ENCODE measurements at regions not wholly inside any gene's neighbourhood (a gene's known extent, or its start where the extent isn't known, plus 50 kb on each side); places are given as distances from the start of the nearest gene placed in this dataset.
"Not testable (repeated sequence)": the region's sequence is repeated elsewhere in the genome, so short reads cannot be mapped to it uniquely, and the experiment has no call there.

DNA sequence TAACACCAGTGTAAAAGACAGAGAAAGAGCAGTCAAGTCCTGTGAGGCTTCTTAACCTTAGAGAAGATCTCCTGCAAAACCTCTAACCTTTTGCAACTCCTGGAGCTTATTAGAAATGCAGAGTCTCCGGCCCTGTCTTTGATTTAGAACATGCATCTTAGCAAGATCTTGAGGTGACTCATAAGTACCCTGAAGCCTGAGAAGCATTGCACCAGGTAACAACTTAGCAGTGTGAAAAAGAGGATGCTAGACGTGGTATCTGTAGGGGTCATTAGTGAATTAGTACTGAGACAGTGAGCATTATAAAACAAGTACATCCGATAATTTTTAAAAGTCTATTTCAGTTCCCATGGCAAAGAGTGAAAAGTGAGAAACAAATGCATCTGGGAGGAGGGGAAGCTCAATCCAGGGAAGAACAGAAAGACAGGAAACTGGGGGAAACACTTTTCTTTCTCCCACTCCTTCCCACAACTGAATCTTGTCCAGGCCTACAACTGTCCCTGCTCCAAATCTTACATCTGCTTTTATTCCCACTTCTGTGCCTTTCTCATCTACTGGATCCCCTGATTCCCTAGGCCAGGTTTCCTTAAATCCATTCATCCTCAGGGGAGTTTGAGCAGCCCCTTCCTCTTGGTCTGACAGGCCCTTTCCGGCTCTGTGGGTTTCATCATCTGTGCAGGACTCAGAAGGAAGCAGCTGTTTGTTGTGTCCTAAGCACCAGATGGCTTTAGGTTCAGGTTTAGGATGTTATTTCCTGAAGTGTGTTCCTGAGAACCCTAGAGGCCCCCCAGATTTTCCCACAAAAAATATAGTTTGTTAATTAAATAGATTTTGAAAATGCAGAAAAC is 128.1 kb upstream of the IL12A start:
- no peak for DNase-seq (ENCODE audit: low read depth, low spot score)

DNA sequence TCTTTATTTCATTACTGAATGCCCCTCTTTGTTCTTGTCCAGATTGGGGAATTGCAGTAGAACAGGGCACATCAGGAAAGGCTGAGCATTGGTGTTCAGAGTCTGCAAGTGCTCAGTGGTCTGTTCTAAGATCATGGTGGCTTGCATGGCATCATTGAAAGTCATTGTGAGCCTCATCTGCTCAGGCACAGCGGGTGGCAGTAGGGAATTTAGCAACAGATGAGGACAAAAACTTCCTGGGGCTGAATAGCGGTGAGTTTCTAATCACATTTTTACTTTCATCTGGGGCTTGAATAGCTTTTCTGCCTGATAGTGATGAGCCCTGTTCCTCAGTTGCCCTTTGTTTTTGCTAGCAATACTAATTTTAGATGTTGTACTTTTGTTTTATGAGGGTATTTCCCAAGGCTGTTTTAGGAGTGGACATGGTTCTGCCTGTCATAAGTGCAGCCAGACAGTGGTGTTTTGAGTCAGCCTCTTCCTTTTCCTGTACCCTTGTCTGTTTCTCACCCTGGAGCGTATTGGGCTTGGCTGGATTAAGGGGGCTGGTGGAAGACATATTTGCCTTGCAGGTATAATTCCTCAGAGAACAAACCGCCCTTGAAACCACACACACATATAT is 127.2 kb upstream of the IL12A start:
- no peak for DNase-seq (ENCODE audit: low read depth, low spot score)

DNA sequence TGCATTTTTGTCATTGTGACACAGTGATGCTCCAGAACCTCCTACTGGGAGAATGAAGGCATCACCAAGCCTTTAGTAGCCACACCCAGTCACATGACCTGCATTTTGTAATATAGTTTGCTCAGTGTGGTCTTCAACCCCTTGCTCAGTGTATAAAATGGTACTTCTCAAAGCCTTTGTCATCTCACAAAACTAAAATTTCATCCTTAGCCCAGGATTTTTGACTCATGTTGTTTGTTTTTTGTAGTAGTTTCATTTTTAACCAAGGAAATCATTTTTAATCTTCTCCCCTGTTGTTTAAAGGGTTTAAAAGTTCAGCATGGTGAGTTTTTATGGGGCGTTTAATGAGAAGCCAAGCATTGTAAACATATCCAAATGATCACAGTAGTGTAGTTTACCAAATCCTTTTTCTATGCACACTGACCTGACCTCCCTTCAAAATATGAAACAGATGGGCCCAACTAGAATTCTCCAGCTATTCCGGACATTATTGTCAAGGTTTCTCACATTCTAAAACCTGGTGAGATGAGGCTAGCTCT is 123.5 kb upstream of the IL12A start:
- no peak for DNase-seq (ENCODE audit: low read depth, low spot score)

DNA sequence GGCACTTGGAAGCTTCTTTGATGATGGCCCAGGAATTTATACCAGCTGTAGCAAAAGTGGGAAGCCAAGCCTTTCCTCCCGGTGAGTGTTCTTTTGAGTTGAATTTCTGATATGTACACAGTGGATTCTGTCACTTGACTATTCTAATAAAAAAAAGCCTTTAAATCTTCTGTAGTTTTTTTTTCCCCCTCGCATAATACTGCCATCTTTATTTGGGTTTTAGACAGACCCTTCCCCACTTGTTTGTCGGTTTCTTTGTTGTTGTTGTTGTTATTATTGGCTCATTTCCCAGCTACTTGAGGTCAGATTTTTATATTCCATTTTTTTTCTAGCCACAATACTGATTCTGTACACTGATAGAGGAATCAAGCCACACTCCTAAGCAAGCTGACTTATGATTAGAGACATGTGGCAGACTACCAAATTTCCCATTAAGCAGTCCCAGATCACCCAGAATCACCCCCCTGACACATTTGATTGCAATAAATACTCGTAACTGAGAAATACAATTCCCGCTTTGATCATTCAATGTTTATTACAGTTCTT is 122.4 kb upstream of the IL12A start:
- DNase-seq (ENCODE audit: low read depth, low spot score), result peak; percentile 48

DNA sequence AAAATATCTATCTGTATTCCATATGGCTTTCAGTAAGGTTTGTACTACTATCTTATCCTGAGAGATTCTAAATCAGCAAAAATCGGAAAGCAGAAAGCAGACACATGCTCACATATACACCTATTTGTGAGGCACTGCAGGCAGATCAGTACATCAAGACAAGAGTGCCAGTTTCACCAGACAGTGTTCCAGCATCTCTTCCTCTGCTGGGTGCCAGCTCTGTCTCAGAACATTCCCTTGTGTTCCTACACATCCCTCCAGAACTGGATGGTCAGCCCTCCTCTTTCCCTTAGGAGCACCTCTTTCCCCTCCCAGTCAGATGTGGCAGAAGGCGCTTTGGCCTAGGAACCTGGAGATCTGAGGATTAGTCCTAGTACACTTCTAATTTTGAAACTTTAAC is 121.3 kb upstream of the IL12A start:
- no peak for DNase-seq (ENCODE audit: low read depth, low spot score)

DNA sequence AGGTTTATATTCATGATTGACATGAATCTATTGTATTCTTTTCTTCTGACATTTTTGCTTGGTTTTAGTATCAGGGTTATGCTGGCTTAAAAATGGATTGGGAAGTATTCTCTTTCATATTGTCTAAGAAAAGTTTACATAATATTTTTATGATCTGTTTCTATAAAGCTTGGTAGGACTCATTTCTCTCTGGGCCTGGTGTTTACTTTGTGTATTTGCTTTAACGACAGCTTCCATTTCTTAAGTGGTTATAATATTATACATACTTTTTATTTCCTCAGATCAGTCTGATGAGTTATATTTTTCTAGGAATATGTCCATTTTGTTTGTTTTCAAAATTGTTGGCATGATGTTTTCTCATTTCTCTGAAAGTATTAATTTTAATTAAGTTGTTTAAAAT is 117.9 kb upstream of the IL12A start:
- DNase-seq (ENCODE audit: low read depth, low spot score), result no peak

DNA sequence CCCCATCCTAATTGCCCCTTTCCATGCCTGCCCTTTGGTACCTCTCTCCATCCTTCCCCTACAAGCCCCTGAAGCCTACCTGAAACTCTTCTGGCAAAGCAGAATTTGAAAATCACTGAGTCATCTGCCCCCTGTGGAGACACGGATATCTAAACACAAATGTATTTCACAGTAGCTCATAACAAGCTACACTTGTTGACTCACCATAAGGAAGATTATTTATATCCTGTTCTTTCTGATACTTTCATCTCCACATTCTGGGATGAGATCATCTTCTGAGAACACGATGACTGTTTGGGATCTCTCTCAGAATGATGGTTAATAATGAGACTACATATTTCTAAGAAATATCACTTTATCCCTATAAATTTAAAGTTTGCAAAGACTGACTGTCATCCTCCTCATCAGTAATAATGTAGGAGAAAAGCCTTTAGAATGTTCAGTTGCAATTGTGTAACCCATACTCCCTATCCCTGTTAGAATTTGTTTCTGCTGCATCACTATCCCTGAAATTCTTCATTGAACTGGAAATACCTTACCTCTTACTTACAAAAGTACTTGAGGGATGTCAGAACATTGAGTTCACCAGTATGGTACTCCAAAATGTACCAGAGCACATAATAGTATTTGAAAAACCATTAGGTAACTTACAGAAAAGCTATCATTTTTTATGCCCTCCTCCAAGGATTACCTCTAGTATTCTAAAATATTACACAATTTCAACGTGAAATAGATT is 116.1 kb upstream of the IL12A start:
- DNase-seq (ENCODE audit: low read depth, low spot score), result peak; percentile 64

DNA sequence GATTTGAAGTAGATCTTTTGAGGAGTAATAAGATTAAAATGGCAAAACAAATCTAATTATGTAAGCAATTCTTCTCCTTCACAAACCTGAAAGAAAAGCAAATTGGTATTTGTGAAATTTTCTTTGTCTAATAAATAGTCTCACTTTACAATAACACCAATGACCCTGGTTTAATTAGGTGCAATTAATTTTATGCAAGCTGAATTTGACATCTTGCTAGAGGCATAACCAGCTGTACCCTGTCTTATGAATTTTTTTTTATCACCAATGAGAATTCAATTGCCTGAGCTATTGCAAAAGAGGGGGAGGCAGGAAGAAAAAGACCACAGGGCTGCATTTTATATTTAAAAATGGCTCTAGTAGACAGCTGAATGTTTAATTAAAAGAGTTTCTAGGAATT is 113.5 kb upstream of the IL12A start:
- DNase-seq (ENCODE audit: low read depth, low spot score), result no peak

DNA sequence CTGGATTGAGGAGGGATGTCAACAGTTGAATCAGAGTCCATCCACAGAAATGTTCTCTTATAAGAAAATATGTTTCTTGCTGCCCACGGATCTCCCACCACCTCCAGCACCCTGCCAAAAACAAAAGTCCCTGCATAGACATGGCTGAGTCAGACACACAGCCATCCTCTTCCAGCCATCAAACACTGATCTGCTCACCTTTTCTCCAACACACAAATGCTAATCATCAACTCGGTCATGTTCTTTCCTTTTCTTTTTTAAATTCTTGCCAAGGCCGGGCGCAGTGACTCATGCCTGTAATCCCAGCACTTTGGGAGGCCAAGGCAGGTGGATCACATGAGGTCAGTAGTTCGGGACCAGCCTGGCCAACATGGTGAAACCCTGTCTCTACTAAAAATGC is 110.7 kb upstream of the IL12A start:
- peak; percentile 62 for DNase-seq (ENCODE audit: low read depth, low spot score)

DNA sequence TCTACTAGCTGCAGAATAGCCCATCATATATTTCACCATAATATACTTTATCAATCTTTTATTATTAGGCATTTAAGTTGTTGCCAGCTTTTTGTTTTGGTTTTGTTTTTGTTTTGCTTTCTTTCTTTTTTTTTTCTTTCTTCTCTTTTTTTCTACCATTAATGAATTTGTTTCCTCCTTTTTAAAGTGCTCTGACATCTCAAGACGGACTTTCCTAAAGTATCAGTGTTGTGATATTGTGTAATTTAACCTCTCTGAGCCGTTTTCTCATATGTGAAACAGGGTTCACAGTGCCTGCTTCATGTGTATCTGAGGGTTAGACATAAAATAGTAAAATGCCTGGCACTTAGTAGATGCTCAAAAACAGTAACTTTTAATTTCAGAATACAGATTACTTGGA is 109.5 kb upstream of the IL12A start:
- DNase-seq (ENCODE audit: low read depth, low spot score), result no peak

DNA sequence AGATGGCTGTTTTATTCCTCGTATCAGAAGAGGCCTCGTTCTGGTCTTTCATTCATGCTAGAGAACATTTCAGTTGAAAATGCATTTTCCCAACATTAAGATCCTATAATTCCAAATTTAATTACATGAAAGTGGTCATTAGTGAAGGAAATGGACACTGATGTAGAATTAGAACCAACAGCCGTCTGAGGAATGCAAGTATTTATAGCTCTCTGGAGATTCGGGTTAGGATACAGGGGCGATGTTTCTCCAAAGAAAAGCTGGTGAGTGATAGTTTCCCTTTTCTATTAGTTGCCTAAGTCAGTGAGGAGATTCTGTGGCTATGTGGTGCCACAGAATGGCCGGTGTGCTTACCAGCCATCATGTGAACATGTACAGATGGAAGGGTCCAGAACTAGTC is 109.0 kb upstream of the IL12A start:
- DNase-seq (ENCODE audit: low read depth, low spot score), result no peak

DNA sequence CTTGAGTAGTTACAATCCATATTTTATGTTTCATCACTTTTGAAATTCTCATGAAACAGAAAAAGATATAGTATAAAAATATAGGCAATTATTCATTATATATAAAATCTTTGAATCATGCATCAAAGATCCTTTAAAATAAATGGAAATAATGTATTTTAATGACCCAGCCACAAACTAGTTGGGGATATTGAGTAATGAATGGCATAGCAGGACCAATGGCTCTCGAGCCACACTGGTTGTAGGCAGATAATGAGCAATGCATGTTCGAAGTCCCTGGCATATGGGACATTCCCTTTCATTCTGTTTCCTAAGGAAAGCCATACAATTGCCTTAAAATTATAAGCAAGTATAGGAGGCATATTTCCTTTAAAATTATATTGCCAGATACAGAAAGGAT is 107.4 kb upstream of the IL12A start:
- DNase-seq (ENCODE audit: low read depth, low spot score), result no peak

DNA sequence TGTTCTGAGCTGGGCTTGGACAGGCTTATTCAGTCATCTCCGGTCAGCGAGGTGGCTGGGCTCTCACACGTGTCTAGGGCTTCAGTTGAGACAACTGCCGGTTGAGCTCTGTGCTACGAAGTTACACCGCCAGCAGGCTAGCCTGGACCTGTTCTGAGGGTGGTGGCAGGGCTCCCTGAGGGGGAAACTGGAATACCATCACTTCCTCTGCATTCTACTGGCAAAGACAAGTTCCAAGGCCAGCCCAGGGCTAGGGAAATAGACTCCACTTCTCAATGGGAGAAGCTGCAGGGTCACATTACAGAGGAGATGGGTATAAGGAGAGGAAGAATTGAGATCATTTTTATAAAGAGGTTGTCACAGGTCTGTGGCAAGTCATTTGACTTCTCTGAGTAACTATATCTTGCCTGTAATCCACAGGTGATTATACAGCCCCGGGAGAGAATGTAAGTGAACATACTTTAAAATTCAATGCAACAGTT is 106.8 kb upstream of the IL12A start:
- peak; percentile 40 for DNase-seq (ENCODE audit: low read depth, low spot score)

DNA sequence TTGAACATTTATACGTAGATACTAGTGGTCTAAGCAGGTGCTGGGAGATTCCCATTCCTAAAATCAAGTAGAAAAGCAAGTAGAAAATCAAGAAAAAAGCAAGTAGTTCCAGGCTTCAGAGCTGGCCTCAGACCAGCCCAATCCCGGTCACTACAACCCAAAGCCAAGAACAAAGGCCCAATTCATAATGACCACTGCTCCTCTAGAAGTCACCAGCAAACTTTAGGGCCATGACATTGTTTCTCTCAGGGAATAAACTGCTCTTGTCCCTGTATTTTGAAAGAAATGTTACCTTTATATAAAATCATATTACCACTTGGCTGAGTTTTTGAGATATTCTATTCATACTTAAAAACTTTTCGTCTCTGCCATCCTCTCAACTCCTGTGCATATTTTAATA is 106.3 kb upstream of the IL12A start:
- DNase-seq (ENCODE audit: low read depth, low spot score), result no peak

DNA sequence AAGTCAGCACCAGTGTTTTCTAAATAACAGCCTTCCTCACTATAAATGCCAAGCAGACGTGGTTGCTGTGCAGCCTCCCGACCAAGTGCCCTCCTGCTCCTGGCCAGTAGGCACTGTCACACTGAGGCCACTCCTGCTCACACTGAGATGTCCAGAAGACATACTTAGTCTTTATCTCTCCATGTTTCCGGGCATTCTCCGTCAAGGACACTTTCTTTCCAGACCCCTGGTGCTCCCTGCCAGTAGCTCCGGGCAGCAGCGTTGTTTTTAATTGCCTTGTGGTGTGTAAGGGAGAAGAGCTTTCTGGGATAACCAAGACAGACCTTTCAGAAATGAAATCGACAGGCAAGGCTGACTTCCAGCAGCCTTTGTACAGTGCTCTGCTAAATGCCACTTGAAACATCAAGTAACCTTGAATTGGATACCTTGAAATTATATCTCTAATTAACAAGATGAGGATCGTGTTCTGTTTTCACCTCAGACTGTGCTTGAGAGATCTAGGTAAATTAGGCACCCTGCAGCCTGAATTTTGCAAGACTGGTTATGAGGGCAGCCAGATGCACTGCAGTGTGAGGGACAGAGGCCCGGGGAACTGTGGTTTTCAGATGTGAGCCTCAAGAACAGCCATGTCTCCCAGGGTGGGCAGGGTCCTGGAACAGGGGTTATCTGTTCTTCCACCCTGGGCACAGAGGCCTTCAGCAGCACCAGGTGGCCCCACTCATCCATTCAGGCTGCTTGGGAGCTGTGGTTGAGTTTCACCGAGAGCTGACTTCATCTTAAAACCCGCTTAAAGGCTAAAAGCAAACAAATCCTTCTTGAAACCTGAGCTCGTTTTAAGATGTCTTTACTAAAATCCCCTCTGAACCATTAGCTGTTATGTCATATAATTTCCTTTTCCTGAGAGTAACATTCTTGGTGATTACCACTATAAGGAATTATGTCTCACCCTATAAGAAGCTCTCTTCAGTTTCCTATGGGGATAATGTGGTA is 105.5 kb upstream of the IL12A start:
- peak; percentile 67 for DNase-seq (ENCODE audit: low read depth, low spot score)

DNA sequence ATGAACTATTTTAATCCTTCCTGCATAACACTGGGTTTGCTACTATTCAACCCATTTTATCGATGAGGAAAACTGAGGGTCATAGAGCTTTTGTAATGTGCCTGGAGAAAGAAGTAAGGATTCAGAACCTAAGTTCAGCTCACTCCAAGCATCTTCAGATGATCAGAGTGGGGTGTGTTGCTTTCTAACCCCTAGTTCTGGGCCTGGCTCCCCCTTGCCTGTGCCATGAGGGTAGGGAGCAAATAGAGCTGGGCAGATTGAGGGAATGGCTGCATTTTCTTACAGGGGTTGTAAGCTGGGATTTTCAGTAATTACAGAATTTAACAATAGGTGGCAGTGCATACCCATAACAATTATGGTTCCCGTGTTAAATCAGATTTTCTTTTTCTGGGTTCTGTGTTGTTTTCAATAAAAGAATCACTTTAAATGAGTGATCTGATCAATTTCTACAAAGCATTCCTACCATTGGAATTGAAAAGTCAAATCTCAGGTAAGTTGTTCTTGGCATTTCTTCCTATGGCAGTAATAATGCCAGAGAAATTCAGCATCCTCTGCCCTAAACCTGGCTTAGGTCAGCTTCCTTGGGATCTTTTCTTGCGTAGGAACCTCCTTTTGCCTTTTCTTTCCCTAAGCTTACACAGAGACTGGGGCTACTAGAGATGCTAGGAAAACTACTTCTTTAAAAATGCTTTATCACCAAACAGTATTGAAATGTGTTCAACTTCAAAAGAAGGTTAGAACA is 103.8 kb upstream of the IL12A start:
- peak; percentile 64 for DNase-seq (ENCODE audit: low read depth, low spot score)

DNA sequence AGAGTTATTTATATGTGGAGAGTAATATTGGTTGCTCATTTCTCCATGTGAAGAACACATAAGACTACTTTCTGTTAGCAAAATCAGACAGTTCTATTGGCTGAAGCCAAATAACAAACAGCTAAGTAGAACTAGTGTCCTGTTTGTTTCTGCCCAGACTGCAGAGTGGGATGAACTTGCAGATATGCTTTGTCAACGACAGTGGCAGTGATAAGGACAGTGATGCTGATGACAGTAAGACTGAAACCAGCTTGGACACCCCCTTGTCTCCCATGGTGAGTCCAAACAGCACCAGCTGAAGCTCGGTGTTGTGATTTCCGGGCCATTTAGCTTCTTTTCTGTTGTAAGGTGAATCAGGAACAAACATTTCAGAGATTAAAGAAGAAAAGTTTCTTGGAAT is 102.6 kb upstream of the IL12A start:
- DNase-seq (ENCODE audit: low read depth, low spot score), result no peak

DNA sequence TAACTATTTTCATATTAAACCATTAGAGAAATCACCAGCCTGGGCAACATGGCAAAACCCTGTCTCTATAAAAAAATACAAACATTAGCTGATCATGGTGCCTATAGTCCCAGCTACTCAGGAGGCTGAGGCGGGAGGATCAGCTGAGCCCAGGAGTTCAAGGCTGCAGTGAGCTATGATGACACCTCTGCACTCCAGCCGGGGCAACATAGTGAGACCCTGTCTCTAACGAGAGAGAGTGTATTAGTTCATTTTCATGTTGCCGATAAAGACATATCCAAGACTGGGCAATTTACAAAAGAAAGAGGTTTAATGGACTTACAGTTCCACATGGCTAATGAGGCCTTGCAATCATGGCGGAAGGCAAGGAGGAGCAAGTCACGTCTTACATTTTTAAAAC is 102.1 kb upstream of the IL12A start:
- DNase-seq (ENCODE audit: low read depth, low spot score), result not testable (repeated sequence)

DNA sequence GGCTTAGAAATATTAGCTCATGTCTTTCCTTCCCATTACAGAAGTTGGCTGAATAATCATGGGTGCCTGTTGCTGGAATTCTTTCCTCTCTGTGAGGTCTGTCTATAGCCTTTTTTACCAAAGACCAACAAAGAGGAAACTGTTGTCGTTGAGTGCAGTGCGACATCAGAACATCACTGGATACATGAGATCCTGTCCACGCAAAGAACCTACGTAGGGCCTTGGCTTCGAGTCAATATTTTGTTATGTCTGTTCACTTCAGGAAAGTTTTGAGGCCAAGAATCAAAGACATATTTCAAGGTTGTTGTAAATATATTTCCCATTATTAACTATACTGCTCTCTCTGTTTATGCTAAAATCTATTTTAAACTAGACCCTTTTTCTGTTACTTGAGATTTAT is 101.5 kb upstream of the IL12A start:
- no peak for DNase-seq (ENCODE audit: low read depth, low spot score)

DNA sequence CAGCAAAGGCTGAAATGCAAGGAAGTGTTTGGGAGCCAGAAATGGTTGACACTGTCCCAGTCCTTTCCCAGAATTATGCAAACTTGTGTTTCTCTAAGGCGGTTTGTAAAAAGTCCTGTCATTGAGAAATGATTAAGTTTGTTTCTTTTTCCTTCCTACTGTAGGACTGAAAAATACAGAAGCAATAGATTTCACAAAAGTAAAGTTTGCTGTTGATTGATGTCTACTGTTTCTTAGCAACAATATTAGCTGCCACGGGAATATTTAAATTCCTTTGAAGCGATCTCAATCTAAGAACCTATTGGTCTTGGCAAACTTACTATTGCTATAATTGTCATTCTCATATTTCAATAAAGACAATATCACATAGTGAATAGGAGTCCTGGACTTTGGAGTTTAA is 100.7 kb upstream of the IL12A start:
- no peak for DNase-seq (ENCODE audit: low read depth, low spot score)

All from astrocyte of the hippocampus (primary cell).